Esophagus squamous epithelium (tissue), 4 donors: ENCODE measurements at regions not wholly inside any gene's neighbourhood (a gene's known extent, or its start where the extent isn't known, plus 50 kb on each side); places are given as distances from the start of the nearest gene placed in this dataset.
"Not testable (repeated sequence)": the region's sequence is repeated elsewhere in the genome, so short reads cannot be mapped to it uniquely, and the experiment has no call there.

Source experiments
- CTCF ChIP-seq, 6 experiments: fragments of 450-650 bp in 4 of 6; fragments of 200-600 bp in 2 of 6; sonication (generic) in 2 of 6; IDR thresholded peaks; one replicate each; pipeline ENCODE4 v1.5.1; 2016 to 2019; ENCODE audit warnings: antibody characterized with exemption in 6 of 6, mild to moderate bottlenecking in 4 of 6, moderate library complexity in 4 of 6
- POLR2A ChIP-seq, 4 donors: fragments of 450-650 bp; IDR thresholded peaks; one replicate each; pipeline ENCODE4 v1.6.1; 2017; ENCODE audit warnings: antibody characterized with exemption in 4 of 4, mild to moderate bottlenecking in 4 of 4, moderate library complexity in 3 of 4

GRCh38 chr6:57809454-57809853, 492.0 kb downstream of the PRIM2 start:
- TF ChIP-seq CTCF, POLR2A (IDR thresholded peaks at IDR 0.05): not testable (repeated sequence)
